IMR-90 (cell line): ENCODE measurements at regions not wholly inside any gene's neighbourhood (a gene's known extent, or its start where the extent isn't known, plus 50 kb on each side); places are given as distances from the start of the nearest gene placed in this dataset.

Experiments
- ATAC-seq: fragments of 200-7000 bp; cut with Tn5 transposase; 2 replicates; pipeline ENCODE4 v1.9.1; 2020; ENCODE audit warnings: low read depth, mild to moderate bottlenecking, moderate library complexity
- BruUV-seq: library from RNA; stranded (reverse); fragments of 400-500 nt; replicated peaks from 2 replicates; lab custom pipeline; 2021; lab: Mats Ljungman, UMichigan
- CTCF ChIA-PET: fragments of 300-600 bp; formaldehyde crosslinking; extraction: SDS; loops from one replicate; lab custom pipeline; 2021; ENCODE audit warnings: antibody characterized with exemption; lab: Yijun Ruan, JAX
- POLR2A ChIA-PET: fragments of 300-600 bp; sonication (Branson Sonifier 250); formaldehyde crosslinking; loops from one replicate; lab custom pipeline; 2022; ENCODE audit warnings: antibody characterized with exemption; ENCODE audit not compliant: unreplicated experiment; lab: Charles Lee
- DNase-seq: peaks from one replicate; pipeline ENCODE4 v3.0.0; 2013
- H2AFZ ChIP-seq: replicated peaks from 2 replicates; pipeline ENCODE3; 2013; ENCODE audit warnings: low read length, mild to moderate bottlenecking; ENCODE audit not compliant: poor library complexity
- H2AK5ac ChIP-seq: 2 replicates; pipeline ENCODE4 v1.6.1; 2013; ENCODE audit warnings: low read depth, low read length, inconsistent platforms
- H2AK9ac ChIP-seq: replicated peaks from 2 replicates; pipeline ENCODE3; 2013; ENCODE audit warnings: mild to moderate bottlenecking, low read depth, low read length, moderate library complexity; ENCODE audit not compliant: poor library complexity
- H2BK120ac ChIP-seq: 2 replicates; pipeline ENCODE4 v1.6.1; 2013; ENCODE audit warnings: low read depth, low read length, inconsistent platforms
- H2BK15ac ChIP-seq: 3 replicates; pipeline ENCODE4 v1.6.1; 2013; ENCODE audit warnings: low read depth, low read length, inconsistent platforms
- H2BK20ac ChIP-seq: 2 replicates; pipeline ENCODE4 v1.6.1; 2013; ENCODE audit warnings: low read depth, mild to moderate bottlenecking, inconsistent platforms, low read length, moderate library complexity
- H2BK5ac ChIP-seq: 2 replicates; pipeline ENCODE4 v1.6.1; 2013; ENCODE audit warnings: mild to moderate bottlenecking, low read depth, low read length, inconsistent platforms; ENCODE audit not compliant: poor library complexity, severe bottlenecking
- H3K14ac ChIP-seq: replicated peaks from 2 replicates; pipeline ENCODE4 v1.6.1; 2013; ENCODE audit warnings: low read depth, low read length, inconsistent platforms
- H3K18ac ChIP-seq: 2 replicates; pipeline ENCODE4 v1.6.1; 2013; ENCODE audit warnings: low read depth, low read length, control low read depth
- H3K23ac ChIP-seq: 2 replicates; pipeline ENCODE4 v1.6.1; 2013; ENCODE audit warnings: low read depth, low read length, inconsistent platforms
- H3K27ac ChIP-seq: 2 replicates; pipeline ENCODE4 v1.5.1; 2013; ENCODE audit warnings: mild to moderate bottlenecking, control low read depth, low read length; ENCODE audit not compliant: insufficient read depth
- H3K27me3 ChIP-seq: 2 replicates; pipeline ENCODE4 v1.6.1; 2013; ENCODE audit warnings: low read length; ENCODE audit not compliant: control insufficient read depth, insufficient read depth
- H3K36me3 ChIP-seq: 2 replicates; pipeline ENCODE4 v1.6.1; 2013; ENCODE audit warnings: low read length, mixed read lengths; ENCODE audit not compliant: control insufficient read depth, insufficient read depth
- H3K4ac ChIP-seq: 2 replicates; pipeline ENCODE4 v1.6.1; 2013; ENCODE audit warnings: low read depth, low read length, inconsistent platforms
- H3K4me1 ChIP-seq: 2 replicates; pipeline ENCODE4 v1.6.1; 2013; ENCODE audit warnings: low read length, mixed read lengths; ENCODE audit not compliant: control insufficient read depth, insufficient read depth
- H3K4me2 ChIP-seq: 2 replicates; pipeline ENCODE4 v1.6.1; 2013; ENCODE audit warnings: low read depth, mild to moderate bottlenecking, control low read depth, low read length, moderate library complexity
- H3K4me3 ChIP-seq: 2 replicates; pipeline ENCODE4 v1.5.1; 2013; ENCODE audit warnings: low read depth, mild to moderate bottlenecking, control low read depth, low read length, moderate library complexity; ENCODE audit not compliant: insufficient read depth
- H3K56ac ChIP-seq: 2 replicates; pipeline ENCODE4 v1.6.1; 2013; ENCODE audit warnings: low read length, inconsistent platforms; ENCODE audit not compliant: insufficient read depth; ENCODE audit errors: extremely low read depth
- H3K79me1 ChIP-seq, 2 experiments: 2 replicates each; pipeline ENCODE4 v1.6.1; 2013; ENCODE audit warnings: low read length in 2 of 2, inconsistent platforms in 1 of 2, low read depth in 1 of 2
- H3K9ac ChIP-seq: 2 replicates; pipeline ENCODE4 v1.6.1; 2013; ENCODE audit warnings: low read depth, low read length, control low read depth
- H3K9me1 ChIP-seq: 2 replicates; pipeline ENCODE4 v1.6.1; 2013; ENCODE audit warnings: low read length, inconsistent platforms; ENCODE audit not compliant: insufficient read depth
- H3K9me3 ChIP-seq: 2 replicates; pipeline ENCODE4 v1.6.1; 2013; ENCODE audit warnings: low read length; ENCODE audit not compliant: control insufficient read depth, insufficient read depth
- H4K20me1 ChIP-seq: 2 replicates; pipeline ENCODE4 v1.6.1; 2013; ENCODE audit warnings: low read length, inconsistent platforms; ENCODE audit not compliant: insufficient read depth
- H4K5ac ChIP-seq: 2 replicates; pipeline ENCODE4 v1.6.1; 2013; ENCODE audit warnings: mild to moderate bottlenecking, low read depth, low read length, control low read depth
- H4K8ac ChIP-seq, 2 experiments: 2 replicates each; pipeline ENCODE4 v1.6.1; 2013; ENCODE audit warnings: low read depth in 2 of 2, low read length in 2 of 2, control low read depth in 1 of 2, inconsistent platforms in 1 of 2
- H4K91ac ChIP-seq: 2 replicates; pipeline ENCODE4 v1.6.1; 2013; ENCODE audit warnings: low read depth, low read length, inconsistent platforms; ENCODE audit not compliant: insufficient read depth
- CEBPB ChIP-seq: IDR thresholded peaks from 2 replicates; pipeline ENCODE4 v1.6.1; 2012; ENCODE audit warnings: low read depth, low read length, improper control_type of control experiment
- WGBS, 2 experiments: methylation state at CpG; one replicate each; pipeline versions ENCODE4 v1.1.5 to v1.1.7; 2013; ENCODE audit warnings: missing lambda C conversion rate in 2 of 2; ENCODE audit not compliant: insufficient read length in 1 of 2; ENCODE audit errors: extremely low coverage in 2 of 2; 5-methylcytosine and 5-hydroxymethylcytosine counted together
- dilution Hi-C: fragments of 300-500 bp; cut with HindIII; formaldehyde crosslinking; loops from one replicate; pipeline ENCODE4 v1.14.3; 2018; ENCODE audit warnings: low sequenced_read_pairs; ENCODE audit not compliant: unreplicated experiment
- in situ Hi-C: fragments of 300-500 bp; cut with MboI; formaldehyde crosslinking; loops from 3 replicates; pipeline ENCODE4 v1.14.3; 2019; ENCODE audit warnings: low sequenced_read_pairs, inconsistent platforms, mixed read lengths
- intact Hi-C: fragments of 100-400 bp; cut with micrococcal nuclease; formaldehyde crosslinking; loops from 2 replicates; pipeline ENCODE4 v1.10.0; 2022
- TF ChIP-seq, protein P1 (sequence below): conservative IDR thresholded peaks from 2 replicates; pipeline ENCODE4 v1.5.1; 2012; ENCODE audit warnings: mild to moderate bottlenecking, low read depth, low read length, improper control_type of control experiment

DNA sequence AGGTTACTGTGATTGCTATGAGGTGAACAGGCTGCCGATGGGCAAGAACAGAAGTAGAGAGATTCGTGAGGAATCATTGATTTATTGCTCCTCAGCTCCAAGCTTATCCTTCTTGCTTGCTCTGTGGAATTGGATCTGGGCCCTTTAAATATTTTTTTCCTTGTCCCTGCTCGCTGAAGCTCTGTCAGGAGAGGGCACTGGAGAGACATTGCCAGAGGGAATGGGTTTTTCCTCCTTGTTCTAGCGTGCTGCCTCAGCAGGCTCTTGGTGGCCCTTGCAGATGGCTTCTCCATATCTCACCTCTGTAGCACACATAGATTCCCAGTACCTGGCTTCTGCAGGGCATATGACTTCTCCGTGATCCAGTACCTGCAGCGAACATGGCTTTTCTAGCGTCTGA, 67.4 kb downstream of the CNGA2 start:
- Histone ChIP-seq H3K4me2 (no peak overlapping the region), H3K4me3 (no peak overlapping the region), H3K9ac (no peak overlapping the region), H2BK120ac (no peak overlapping the region), H3K4me1 (no peaks in the 10 kb centered on the region), H2AK5ac (no peak overlapping the region), H2AFZ (no peak overlapping the region), H3K14ac (no peak overlapping the region), H3K79me1 (no peaks in the 10 kb centered on the region), H3K4ac (no peak overlapping the region), H3K23ac (no peak overlapping the region), H4K20me1 (no peaks in the 10 kb centered on the region), H3K27ac (no peak overlapping the region), H3K56ac (no peak overlapping the region), H3K9me1 (no peaks in the 10 kb centered on the region), H2AK9ac (no peak overlapping the region), H3K36me3 (no peaks in the 10 kb centered on the region), H2BK5ac (no peak overlapping the region), H3K9me3 (peaks cover 8% of the 10 kb centered on the region), H2BK15ac (no peak overlapping the region), H3K18ac (no peak overlapping the region), H2BK20ac (no peak overlapping the region), H3K27me3 (no peaks in the 10 kb centered on the region), H4K8ac (no peak overlapping the region), H4K5ac (no peak overlapping the region), H4K91ac (no peak overlapping the region)
- in situ Hi-C loops (no loop called here), intact Hi-C loops (no loop called here), dilution Hi-C loops (no loop called here)
- 67% methylated on average over 3 of the region's 7 CpGs; no CpG with 5 or more reads in 1 of the 2 experiments for WGBS, 2 experiments
- CTCF ChIA-PET = interaction anchor here (0.6 kb wide), 1 partner anchor 76 kb away, joined by 3 read pairs; no protein-coding TSS in a partner anchor
- POLR2A ChIA-PET = no interaction called here
- DNase-seq = no peak
- no peak for ATAC-seq
- TF ChIP-seq, protein P1, sequence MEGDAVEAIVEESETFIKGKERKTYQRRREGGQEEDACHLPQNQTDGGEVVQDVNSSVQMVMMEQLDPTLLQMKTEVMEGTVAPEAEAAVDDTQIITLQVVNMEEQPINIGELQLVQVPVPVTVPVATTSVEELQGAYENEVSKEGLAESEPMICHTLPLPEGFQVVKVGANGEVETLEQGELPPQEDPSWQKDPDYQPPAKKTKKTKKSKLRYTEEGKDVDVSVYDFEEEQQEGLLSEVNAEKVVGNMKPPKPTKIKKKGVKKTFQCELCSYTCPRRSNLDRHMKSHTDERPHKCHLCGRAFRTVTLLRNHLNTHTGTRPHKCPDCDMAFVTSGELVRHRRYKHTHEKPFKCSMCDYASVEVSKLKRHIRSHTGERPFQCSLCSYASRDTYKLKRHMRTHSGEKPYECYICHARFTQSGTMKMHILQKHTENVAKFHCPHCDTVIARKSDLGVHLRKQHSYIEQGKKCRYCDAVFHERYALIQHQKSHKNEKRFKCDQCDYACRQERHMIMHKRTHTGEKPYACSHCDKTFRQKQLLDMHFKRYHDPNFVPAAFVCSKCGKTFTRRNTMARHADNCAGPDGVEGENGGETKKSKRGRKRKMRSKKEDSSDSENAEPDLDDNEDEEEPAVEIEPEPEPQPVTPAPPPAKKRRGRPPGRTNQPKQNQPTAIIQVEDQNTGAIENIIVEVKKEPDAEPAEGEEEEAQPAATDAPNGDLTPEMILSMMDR = 0 out of 2 replicates have a peak, but pooled peaks have one; percentile 16
- no peak for TF ChIP-seq CEBPB
- no TSS peak for BruUV-seq
